AG10803 (cell line): ENCODE measurements at regions not wholly inside any gene's neighbourhood (a gene's known extent, or its start where the extent isn't known, plus 50 kb on each side); places are given as distances from the start of the nearest gene placed in this dataset.

ENCODE experiments used
- DNase-seq: peaks from one replicate; pipeline ENCODE4 v3.0.0; 2010; ENCODE audit warnings: low read depth
- H3K4me3 ChIP-seq: 2 replicates; pipeline ENCODE4 v1.5.1; 2011; ENCODE audit warnings: mild to moderate bottlenecking, low read length, control low read depth
- CTCF ChIP-seq: conservative IDR thresholded peaks from 2 replicates; pipeline ENCODE4 v1.5.1; 2011; ENCODE audit warnings: mild to moderate bottlenecking, low read length, control low read depth, inconsistent platforms

GRCh38 chr13:48181482-48182145, 51.4 kb upstream of the ITM2B start:
- H3K4me3 ChIP-seq, result no peak overlapping the region
- no peak for TF ChIP-seq CTCF
- DNase-seq, result no peak

GRCh38 chr13:48178126-48178525, 54.9 kb upstream of the ITM2B start:
- no peak for TF ChIP-seq CTCF
- no peak for DNase-seq
- no peak overlapping the region for H3K4me3 ChIP-seq

GRCh38 chr13:48176781-48177180, 56.2 kb upstream of the ITM2B start:
- DNase-seq, result no peak
- no peak overlapping the region for H3K4me3 ChIP-seq

GRCh38 chr13:48175185-48175584, 57.8 kb upstream of the ITM2B start:
- DNase-seq, result no peak
- no peak for TF ChIP-seq CTCF
- H3K4me3 ChIP-seq, result no peak overlapping the region

More at GRCh38 chr13:48176781-48177180, 56.2 kb upstream of the ITM2B start:
- no peak for TF ChIP-seq CTCF

- DNase-seq, result no peak
- no peak overlapping the region for H3K4me3 ChIP-seq
- no peak for TF ChIP-seq CTCF
These were observed 65.1 kb upstream of the ITM2B start for GRCh38 chr13:48167866-48168265.

GRCh38 chr13:48165727-48166126, 67.3 kb upstream of the ITM2B start:
- no peak overlapping the region for H3K4me3 ChIP-seq
- no peak for DNase-seq
- TF ChIP-seq CTCF, result no peak

- H3K4me3 ChIP-seq, result no peak overlapping the region
- no peak for DNase-seq
- TF ChIP-seq CTCF, result no peak
These were observed 67.9 kb upstream of the ITM2B start for GRCh38 chr13:48165063-48165462.
